Neuron (in vitro differentiated cells): ENCODE measurements at regions not wholly inside any gene's neighbourhood (a gene's known extent, or its start where the extent isn't known, plus 50 kb on each side); places are given as distances from the start of the nearest gene placed in this dataset.

Experiments used
- H2AFZ ChIP-seq: one replicate; pipeline ENCODE4 v1.6.1; 2013; ENCODE audit warnings: low read depth, mild to moderate bottlenecking, inconsistent platforms, low read length, moderate library complexity
- H3K27me3 ChIP-seq: one replicate; pipeline ENCODE4 v1.6.1; 2013; ENCODE audit warnings: low read length; ENCODE audit not compliant: insufficient read depth
- H3K36me3 ChIP-seq: one replicate; pipeline ENCODE4 v1.6.1; 2013; ENCODE audit warnings: low read length; ENCODE audit not compliant: insufficient read depth
- H3K4me1 ChIP-seq: one replicate; pipeline ENCODE4 v1.6.1; 2013; ENCODE audit warnings: low read length; ENCODE audit not compliant: insufficient read depth
- H3K4me3 ChIP-seq: 2 replicates; pipeline ENCODE4 v1.5.1; 2013; ENCODE audit warnings: mild to moderate bottlenecking, low read length, moderate library complexity
- H3K9me3 ChIP-seq: one replicate; pipeline ENCODE4 v1.6.1; 2013; ENCODE audit warnings: low read length

- Histone ChIP-seq H3K9me3 (no peaks in the 10 kb centered on the region), H3K27me3 (no peaks in the 10 kb centered on the region), H3K4me3 (no peak overlapping the region), H3K36me3 (no peaks in the 10 kb centered on the region), H2AFZ (no peak overlapping the region), H3K4me1 (peaks cover 8% of the 10 kb centered on the region)
These were observed 1368.4 kb upstream of the CELF4 start for GRCh38 chr18:38933910-38934510.

- H3K36me3 ChIP-seq = no peaks in the 10 kb centered on the region
- no peaks in the 10 kb centered on the region for H3K27me3 ChIP-seq
- no peak overlapping the region for H2AFZ ChIP-seq
- no peak overlapping the region for H3K4me3 ChIP-seq
- H3K4me1 ChIP-seq = peaks cover 8% of the 10 kb centered on the region
- H3K9me3 ChIP-seq = no peaks in the 10 kb centered on the region
These were observed 1367.7 kb upstream of the CELF4 start for GRCh38 chr18:38933322-38933721.

- Histone ChIP-seq H3K4me1 (peaks cover 8% of the 10 kb centered on the region), H3K27me3 (no peaks in the 10 kb centered on the region), H3K9me3 (no peaks in the 10 kb centered on the region), H2AFZ (no peak overlapping the region), H3K4me3 (no peak overlapping the region), H3K36me3 (no peaks in the 10 kb centered on the region)
These were observed 1367.2 kb upstream of the CELF4 start for GRCh38 chr18:38932752-38933151.

- Histone ChIP-seq H3K9me3 (no peaks in the 10 kb centered on the region), H3K4me3 (no peak overlapping the region), H3K27me3 (no peaks in the 10 kb centered on the region), H3K36me3 (no peaks in the 10 kb centered on the region), H2AFZ (no peak overlapping the region), H3K4me1 (peaks cover 8% of the 10 kb centered on the region)
These were observed 1366.1 kb upstream of the CELF4 start for GRCh38 chr18:38931754-38932050.

- Histone ChIP-seq H3K9me3 (no peaks in the 10 kb centered on the region), H2AFZ (no peak overlapping the region), H3K4me1 (peaks cover 8% of the 10 kb centered on the region)
These were observed 1365.5 kb upstream of the CELF4 start for GRCh38 chr18:38930881-38931753.

GRCh38 chr18:38923540-38923939, 1357.9 kb upstream of the CELF4 start:
- Histone ChIP-seq H3K27me3 (no peaks in the 10 kb centered on the region), H3K4me3 (no peak overlapping the region)

More at GRCh38 chr18:38930881-38931753, 1365.5 kb upstream of the CELF4 start:
- no peaks in the 10 kb centered on the region for H3K27me3 ChIP-seq
- no peak overlapping the region for H3K4me3 ChIP-seq
- no peaks in the 10 kb centered on the region for H3K36me3 ChIP-seq

GRCh38 chr18:38923126-38923525, 1357.5 kb upstream of the CELF4 start:
- H3K27me3 ChIP-seq = no peaks in the 10 kb centered on the region
- H2AFZ ChIP-seq = no peak overlapping the region
- H3K36me3 ChIP-seq = no peaks in the 10 kb centered on the region
- H3K4me1 ChIP-seq = no peaks in the 10 kb centered on the region
- no peak overlapping the region for H3K4me3 ChIP-seq
- H3K9me3 ChIP-seq = no peaks in the 10 kb centered on the region

More at GRCh38 chr18:38923540-38923939, 1357.9 kb upstream of the CELF4 start:
- Histone ChIP-seq H3K4me1 (no peaks in the 10 kb centered on the region), H2AFZ (no peak overlapping the region), H3K36me3 (no peaks in the 10 kb centered on the region), H3K9me3 (no peaks in the 10 kb centered on the region)

- Histone ChIP-seq H2AFZ (no peak overlapping the region), H3K4me1 (no peaks in the 10 kb centered on the region), H3K4me3 (no peak overlapping the region), H3K9me3 (no peaks in the 10 kb centered on the region), H3K27me3 (no peaks in the 10 kb centered on the region), H3K36me3 (no peaks in the 10 kb centered on the region)
These were observed 1344.4 kb upstream of the CELF4 start for GRCh38 chr18:38909972-38910371.

- no peaks in the 10 kb centered on the region for H3K36me3 ChIP-seq
- no peaks in the 10 kb centered on the region for H3K4me1 ChIP-seq
- peak overlapping the region; percentile 35 for H2AFZ ChIP-seq
- no peak overlapping the region for H3K4me3 ChIP-seq
- no peaks in the 10 kb centered on the region for H3K9me3 ChIP-seq
- no peaks in the 10 kb centered on the region for H3K27me3 ChIP-seq
These were observed 1337.2 kb upstream of the CELF4 start for GRCh38 chr18:38902796-38903195.

- Histone ChIP-seq H3K9me3 (no peaks in the 10 kb centered on the region), H3K27me3 (no peaks in the 10 kb centered on the region), H2AFZ (no peak overlapping the region), H3K4me1 (no peaks in the 10 kb centered on the region), H3K36me3 (no peaks in the 10 kb centered on the region), H3K4me3 (no peak overlapping the region)
These were observed 1334.8 kb upstream of the CELF4 start for GRCh38 chr18:38900445-38900844.

GRCh38 chr18:38900031-38900430, 1334.4 kb upstream of the CELF4 start:
- Histone ChIP-seq H3K4me3 (no peak overlapping the region), H3K4me1 (no peaks in the 10 kb centered on the region), H3K27me3 (no peaks in the 10 kb centered on the region), H2AFZ (no peak overlapping the region), H3K36me3 (no peaks in the 10 kb centered on the region), H3K9me3 (no peaks in the 10 kb centered on the region)

GRCh38 chr18:38899252-38899651, 1333.7 kb upstream of the CELF4 start:
- Histone ChIP-seq H2AFZ (no peak overlapping the region), H3K9me3 (no peaks in the 10 kb centered on the region), H3K36me3 (no peaks in the 10 kb centered on the region), H3K4me3 (no peak overlapping the region), H3K4me1 (no peaks in the 10 kb centered on the region), H3K27me3 (no peaks in the 10 kb centered on the region)

GRCh38 chr18:38898167-38898566, 1332.6 kb upstream of the CELF4 start:
- H2AFZ ChIP-seq = no peak overlapping the region
- H3K4me1 ChIP-seq = no peaks in the 10 kb centered on the region
- no peaks in the 10 kb centered on the region for H3K27me3 ChIP-seq
- no peak overlapping the region for H3K4me3 ChIP-seq
- no peaks in the 10 kb centered on the region for H3K9me3 ChIP-seq
- no peaks in the 10 kb centered on the region for H3K36me3 ChIP-seq
